ENCODE measurements at regions not wholly inside any gene's neighbourhood (a gene's known extent, or its start where the extent isn't known, plus 50 kb on each side); places are given as distances from the start of the nearest gene placed in this dataset.
A peak's percentile ranks its signal among the peaks of the same experiment; 100 is the strongest.

DNA sequence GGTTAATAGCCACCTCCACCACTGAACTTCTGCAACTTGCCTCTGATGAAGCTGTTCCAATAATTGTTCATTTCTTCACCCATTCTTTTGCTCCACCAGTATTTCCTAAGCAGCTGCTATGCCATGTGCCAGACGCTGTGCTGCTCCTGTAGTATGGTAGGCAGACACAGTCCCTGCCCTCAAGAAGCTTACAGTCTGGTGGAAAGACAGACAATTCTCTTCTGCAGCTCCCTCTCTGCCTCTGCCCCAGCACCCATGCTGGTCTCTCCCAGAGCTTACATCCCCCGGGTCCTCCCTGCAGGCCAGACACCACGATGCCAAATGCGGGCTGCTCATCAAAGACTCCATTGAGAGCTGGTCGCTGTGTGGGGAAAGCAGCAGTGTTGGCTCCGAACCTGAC, 111.6 kb upstream of the ESRRB start:
- POLR2A ChIA-PET: no interaction called here
- no peak for TF ChIP-seq EZH2 (IDR thresholded peaks at IDR 0.05; ENCODE audit: borderline replicate concordance, insufficient read depth, low read depth, low read length, poor library complexity, severe bottlenecking)
- TF ChIP-seq, protein P1, sequence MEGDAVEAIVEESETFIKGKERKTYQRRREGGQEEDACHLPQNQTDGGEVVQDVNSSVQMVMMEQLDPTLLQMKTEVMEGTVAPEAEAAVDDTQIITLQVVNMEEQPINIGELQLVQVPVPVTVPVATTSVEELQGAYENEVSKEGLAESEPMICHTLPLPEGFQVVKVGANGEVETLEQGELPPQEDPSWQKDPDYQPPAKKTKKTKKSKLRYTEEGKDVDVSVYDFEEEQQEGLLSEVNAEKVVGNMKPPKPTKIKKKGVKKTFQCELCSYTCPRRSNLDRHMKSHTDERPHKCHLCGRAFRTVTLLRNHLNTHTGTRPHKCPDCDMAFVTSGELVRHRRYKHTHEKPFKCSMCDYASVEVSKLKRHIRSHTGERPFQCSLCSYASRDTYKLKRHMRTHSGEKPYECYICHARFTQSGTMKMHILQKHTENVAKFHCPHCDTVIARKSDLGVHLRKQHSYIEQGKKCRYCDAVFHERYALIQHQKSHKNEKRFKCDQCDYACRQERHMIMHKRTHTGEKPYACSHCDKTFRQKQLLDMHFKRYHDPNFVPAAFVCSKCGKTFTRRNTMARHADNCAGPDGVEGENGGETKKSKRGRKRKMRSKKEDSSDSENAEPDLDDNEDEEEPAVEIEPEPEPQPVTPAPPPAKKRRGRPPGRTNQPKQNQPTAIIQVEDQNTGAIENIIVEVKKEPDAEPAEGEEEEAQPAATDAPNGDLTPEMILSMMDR (IDR thresholded peaks at IDR 0.05): no peak
- Mint-ChIP-seq H3K9me3 (ENCODE audit: insufficient read depth) (no peaks in the 10 kb centered on the region), H3K4me1 (peaks cover 5% of the 10 kb centered on the region), H3K4me3 (no peak overlapping the region), H3K27me3 (peaks cover 22% of the 10 kb centered on the region), H3K27ac (no peak overlapping the region)
- ATAC-seq (ENCODE audit: low read depth): no peak
- no peaks in the 10 kb centered on the region for H3K79me2 ChIP-seq (ENCODE audit: control insufficient read depth, insufficient read depth, low read length)
- 98% methylated on average over 6 of the region's 6 CpGs for WGBS (ENCODE audit: insufficient coverage)
- H3K4me3 ChIP-seq (ENCODE audit: control extremely low read depth in 1 of 5, extremely low read depth in 1 of 5, insufficient read depth in 1 of 5, low read depth in 2 of 5, low read length in 4 of 5): no peak overlapping the region
- no peak overlapping the region for H2AFZ ChIP-seq (ENCODE audit: insufficient read depth, low read depth, low read length, poor library complexity, severe bottlenecking)
- no peaks in the 10 kb centered on the region for H3K36me3 ChIP-seq (replicated peaks in 1 of 2; ENCODE audit: control extremely low read depth in 1 of 2, control insufficient read depth in 1 of 2, extremely low read depth in 1 of 2, insufficient read depth in 2 of 2, low read length in 1 of 2)
- no peak overlapping the region for H3K9ac ChIP-seq (ENCODE audit: low read length)
- intact Hi-C loops (cut with micrococcal nuclease): no loop called here
- CTCF ChIA-PET: no interaction called here
- no peaks in the 10 kb centered on the region for H4K20me1 ChIP-seq (ENCODE audit: control insufficient read depth, insufficient read depth, low read length, poor library complexity, severe bottlenecking)
- no peak overlapping the region for H3K4me2 ChIP-seq (replicated peaks; ENCODE audit: low read depth, low read length, poor library complexity, severe bottlenecking)
- H3K27me3 ChIP-seq (replicated peaks in 1 of 4; ENCODE audit: control extremely low read depth in 1 of 4, control insufficient read depth in 3 of 4, insufficient read depth in 4 of 4, low read length in 3 of 4): peaks cover 0 to 5% (median 2%) of the 10 kb centered on the region in 4 experiments
- H3K27ac ChIP-seq (ENCODE audit: low read length in 2 of 2): no peak overlapping the region
- H3K9me3 ChIP-seq (ENCODE audit: control extremely low read depth in 1 of 3, control insufficient read depth in 2 of 3, insufficient read depth in 1 of 3, low read length in 2 of 3): peaks cover 0 to 6% (median 0%) of the 10 kb centered on the region in 3 donors
- no peak for DNase-seq
- peaks cover 5 to 7% of the 10 kb centered on the region in 2 donors for H3K4me1 ChIP-seq (ENCODE audit: control insufficient read depth in 2 of 2, insufficient read depth in 2 of 2, low read length in 2 of 2)

DNA sequence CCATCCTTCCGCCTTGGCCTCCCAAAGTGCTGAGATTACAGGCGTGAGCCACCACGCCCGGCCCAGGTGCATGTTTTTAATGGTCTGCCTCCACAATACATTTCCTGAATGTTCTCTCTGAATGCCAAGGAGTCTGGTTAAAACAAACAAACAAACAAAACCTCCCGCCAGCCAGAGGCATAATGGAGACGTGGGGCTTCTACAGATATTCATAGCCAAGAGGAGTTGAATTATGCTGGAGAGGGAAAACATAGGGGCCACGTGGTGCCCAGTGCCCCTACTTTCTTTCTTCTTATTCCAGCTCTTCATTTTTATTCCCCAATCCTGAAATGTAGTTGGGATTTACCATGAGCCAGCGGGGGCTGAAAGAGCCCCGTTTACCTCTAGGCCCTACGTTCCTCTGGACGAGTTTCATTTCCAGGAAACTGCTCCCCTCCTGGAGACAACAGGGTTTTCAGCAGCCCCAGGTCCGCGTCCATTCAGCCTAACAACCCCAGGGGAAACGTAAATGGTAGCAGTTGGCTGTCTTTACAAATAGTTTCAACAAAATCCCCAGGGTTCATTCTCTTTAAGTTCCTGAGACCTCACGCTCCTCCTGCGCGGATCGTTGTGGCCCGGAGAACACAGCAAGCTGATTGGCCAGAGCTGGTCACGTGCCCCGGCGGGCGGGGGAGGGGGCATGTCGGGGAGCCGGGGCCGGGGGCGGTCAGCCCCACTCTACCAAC, 108.5 kb upstream of the ESRRB start:
- CTCF ChIA-PET: no interaction called here
- peak; percentile 8 for DNase-seq
- peaks cover 5 to 7% of the 10 kb centered on the region in 2 donors for H3K4me1 ChIP-seq (ENCODE audit: control insufficient read depth in 2 of 2, insufficient read depth in 2 of 2, low read length in 2 of 2)
- peak overlapping the region; percentile 56 for H3K4me2 ChIP-seq (replicated peaks; ENCODE audit: low read depth, low read length, poor library complexity, severe bottlenecking)
- Mint-ChIP-seq H3K9me3 (ENCODE audit: insufficient read depth) (no peaks in the 10 kb centered on the region), H3K27me3 (peaks cover 21% of the 10 kb centered on the region), H3K4me1 (peaks cover 5% of the 10 kb centered on the region), H3K27ac (no peak overlapping the region), H3K4me3 (peak overlapping the region; percentile 24)
- intact Hi-C loops (cut with micrococcal nuclease): no loop called here
- POLR2A ChIA-PET: no interaction called here
- H3K36me3 ChIP-seq (replicated peaks in 1 of 2; ENCODE audit: control extremely low read depth in 1 of 2, control insufficient read depth in 1 of 2, extremely low read depth in 1 of 2, insufficient read depth in 2 of 2, low read length in 1 of 2): no peaks in the 10 kb centered on the region
- H3K27me3 ChIP-seq (replicated peaks in 1 of 4; ENCODE audit: control extremely low read depth in 1 of 4, control insufficient read depth in 3 of 4, insufficient read depth in 4 of 4, low read length in 3 of 4): peaks cover 0 to 5% (median 2%) of the 10 kb centered on the region in 4 experiments
- H3K9ac ChIP-seq (ENCODE audit: low read length): no peak overlapping the region
- H3K79me2 ChIP-seq (ENCODE audit: control insufficient read depth, insufficient read depth, low read length): no peaks in the 10 kb centered on the region
- no peak overlapping the region for H2AFZ ChIP-seq (ENCODE audit: insufficient read depth, low read depth, low read length, poor library complexity, severe bottlenecking)
- peaks cover 0 to 6% (median 0%) of the 10 kb centered on the region in 3 donors for H3K9me3 ChIP-seq (ENCODE audit: control extremely low read depth in 1 of 3, control insufficient read depth in 2 of 3, insufficient read depth in 1 of 3, low read length in 2 of 3)
- WGBS (ENCODE audit: insufficient coverage): 42% methylated on average over 9 of the region's 27 CpGs
- ATAC-seq (ENCODE audit: low read depth): no peak
- H3K27ac ChIP-seq (ENCODE audit: low read length in 2 of 2): no peak overlapping the region
- peak overlapping the region in 2 of 5 experiments; percentile 10 to 17 for H3K4me3 ChIP-seq (ENCODE audit: control extremely low read depth in 1 of 5, extremely low read depth in 1 of 5, insufficient read depth in 1 of 5, low read depth in 2 of 5, low read length in 4 of 5)
- TF ChIP-seq, protein P1 (IDR thresholded peaks at IDR 0.05): no peak
- TF ChIP-seq EZH2 (IDR thresholded peaks at IDR 0.05; ENCODE audit: borderline replicate concordance, insufficient read depth, low read depth, low read length, poor library complexity, severe bottlenecking): no peak
- no peaks in the 10 kb centered on the region for H4K20me1 ChIP-seq (ENCODE audit: control insufficient read depth, insufficient read depth, low read length, poor library complexity, severe bottlenecking)
